Effector memory CD8-positive, alpha-beta T cell (primary cell): ENCODE measurements at regions not wholly inside any gene's neighbourhood (a gene's known extent, or its start where the extent isn't known, plus 50 kb on each side); places are given as distances from the start of the nearest gene placed in this dataset.

ENCODE experiments used
- ATAC-seq: fragments of 150-1000 bp; cut with Tn5 transposase; replicated peaks from 2 replicates; pipeline ENCODE4 v1.10.0; 2021; ENCODE audit warnings: mild to moderate bottlenecking, moderate library complexity
- DNase-seq, 3 experiments: peaks; one replicate each; pipeline ENCODE4 v3.0.0; 2021
- H3K27ac Mint-ChIP-seq, 2 donors: one replicate each; pipeline ENCODE4 v1.8.0; 2022; ENCODE audit warnings: mild to moderate bottlenecking in 2 of 2, mixed read lengths in 2 of 2, moderate library complexity in 2 of 2
- H3K27me3 Mint-ChIP-seq, 2 donors: one replicate each; pipeline ENCODE4 v1.8.0; 2022; ENCODE audit warnings: mixed read lengths in 2 of 2
- H3K36me3 Mint-ChIP-seq: one replicate; pipeline ENCODE4 v1.8.0; 2022; ENCODE audit warnings: mild to moderate bottlenecking, moderate library complexity, mixed read lengths; ENCODE audit not compliant: insufficient read depth
- H3K4me1 Mint-ChIP-seq, 2 donors: one replicate each; pipeline ENCODE4 v1.8.0; 2022; ENCODE audit warnings: low read depth in 2 of 2, mixed read lengths in 2 of 2
- H3K4me3 Mint-ChIP-seq, 2 donors: one replicate each; pipeline ENCODE4 v1.8.0; 2022; ENCODE audit warnings: mild to moderate bottlenecking in 2 of 2, mixed read lengths in 2 of 2, moderate library complexity in 2 of 2
- H3K9me3 Mint-ChIP-seq, 2 donors: one replicate each; pipeline ENCODE4 v1.8.0; 2022; ENCODE audit warnings: mixed read lengths in 2 of 2

DNA sequence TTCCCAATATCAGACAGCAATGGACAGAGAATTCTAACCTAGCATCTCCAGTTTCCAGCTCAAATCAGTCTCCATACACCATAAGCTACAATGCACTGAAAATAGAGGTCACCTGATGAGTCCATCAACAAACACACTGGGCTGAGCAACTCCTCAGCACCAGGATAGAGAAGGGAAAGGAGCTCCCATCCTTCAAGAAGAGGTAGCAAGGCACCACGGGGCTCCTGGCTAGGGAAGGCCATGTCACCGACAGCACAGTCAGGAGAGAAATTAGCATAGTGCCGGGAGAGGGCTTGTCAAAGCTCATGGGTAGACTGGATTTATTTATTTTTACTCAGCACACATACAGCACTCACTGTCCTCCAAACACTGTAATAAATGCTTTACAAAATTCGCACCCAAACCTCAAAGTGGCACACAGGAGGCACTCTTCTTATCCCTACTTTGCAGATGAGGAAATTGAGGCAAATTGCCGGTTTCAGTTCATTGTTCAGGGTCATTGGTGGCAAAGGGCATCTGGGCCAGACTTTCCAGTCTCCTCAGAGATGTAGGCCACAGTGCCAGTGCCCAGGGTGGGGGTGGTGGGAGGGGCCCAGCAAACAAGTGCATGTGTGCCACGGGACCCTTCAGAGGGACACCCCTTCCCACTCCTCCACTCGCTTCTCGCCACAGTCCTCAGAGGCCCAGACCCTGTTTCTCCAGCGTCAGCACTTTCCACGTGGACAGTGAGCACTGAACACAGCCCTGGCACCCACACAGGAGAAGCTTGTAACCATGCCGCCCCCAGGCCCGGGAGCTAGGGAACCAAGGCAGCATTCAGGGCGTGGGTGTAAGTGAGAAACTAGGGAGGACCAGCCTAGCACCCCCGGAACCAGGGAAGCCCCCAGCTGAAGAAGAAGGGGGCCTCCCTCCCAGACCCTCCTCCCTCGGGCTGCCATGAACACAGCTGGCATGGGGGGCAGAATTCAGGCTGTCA lies 1417.4 kb downstream of the TBC1D22A start:
- DNase-seq, result no peak
- H3K4me3 Mint-ChIP-seq, result no peak overlapping the region
- no peaks in the 10 kb centered on the region for H3K36me3 Mint-ChIP-seq
- H3K9me3 Mint-ChIP-seq, result no peaks in the 10 kb centered on the region
- ATAC-seq, result no peak
- H3K27me3 Mint-ChIP-seq, result peaks cover 0 to 34% of the 10 kb centered on the region in 2 donors
- H3K4me1 Mint-ChIP-seq, result peaks cover 5 to 8% of the 10 kb centered on the region in 2 donors
- H3K27ac Mint-ChIP-seq, result no peak overlapping the region

DNA sequence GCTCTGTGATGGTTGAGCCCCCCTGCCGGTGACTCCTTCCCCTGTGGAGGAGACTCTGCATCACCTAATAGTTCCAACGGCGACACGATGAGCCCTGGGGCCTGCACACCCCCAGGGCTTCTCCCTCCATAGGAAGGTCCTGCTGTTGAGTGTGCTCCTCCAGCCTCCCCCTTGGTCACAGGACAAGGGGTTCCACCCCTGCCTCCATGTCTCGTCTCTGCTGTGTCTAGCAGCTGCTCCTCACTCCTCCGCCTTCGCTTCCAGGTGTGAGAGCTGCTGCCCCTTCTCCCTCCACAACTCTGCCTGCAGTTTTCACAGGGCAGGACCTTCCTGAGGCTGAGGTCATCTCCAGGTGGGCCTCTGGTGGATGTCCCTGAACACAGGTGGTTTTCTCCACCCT lies 1416.1 kb downstream of the TBC1D22A start:
- no peak overlapping the region for H3K27ac Mint-ChIP-seq
- no peaks in the 10 kb centered on the region for H3K4me1 Mint-ChIP-seq
- H3K36me3 Mint-ChIP-seq, result no peaks in the 10 kb centered on the region
- no peak for ATAC-seq
- H3K4me3 Mint-ChIP-seq, result no peak overlapping the region
- H3K9me3 Mint-ChIP-seq, result no peaks in the 10 kb centered on the region
- peaks cover 0 to 34% of the 10 kb centered on the region in 2 donors for H3K27me3 Mint-ChIP-seq
- DNase-seq, result no peak

DNA sequence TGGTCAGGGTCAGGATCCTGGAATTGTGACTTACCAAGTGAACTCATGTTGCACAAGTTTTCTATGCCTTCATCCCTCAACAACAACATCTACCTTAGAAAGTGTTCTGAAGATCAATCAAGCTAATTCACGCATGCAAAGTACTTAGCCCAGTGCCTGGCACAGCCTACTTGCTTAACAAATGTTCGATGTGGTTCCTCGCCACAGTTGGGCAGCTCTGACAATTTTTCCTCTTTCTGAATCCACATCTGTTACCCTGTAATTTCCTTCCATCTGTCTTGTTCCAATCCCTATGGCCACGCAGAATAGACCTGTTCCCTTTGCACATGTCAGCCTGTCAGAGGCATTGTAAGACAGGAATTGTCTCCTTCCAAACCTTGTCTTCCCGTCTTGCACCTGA lies 1415.2 kb downstream of the TBC1D22A start:
- ATAC-seq (no peak), DNase-seq (no peak)
- Mint-ChIP-seq H3K4me3 (no peak overlapping the region), H3K4me1 (no peaks in the 10 kb centered on the region), H3K9me3 (no peaks in the 10 kb centered on the region), H3K27ac (no peak overlapping the region), H3K36me3 (no peaks in the 10 kb centered on the region), H3K27me3 (peaks cover 0 to 33% of the 10 kb centered on the region in 2 donors)

DNA sequence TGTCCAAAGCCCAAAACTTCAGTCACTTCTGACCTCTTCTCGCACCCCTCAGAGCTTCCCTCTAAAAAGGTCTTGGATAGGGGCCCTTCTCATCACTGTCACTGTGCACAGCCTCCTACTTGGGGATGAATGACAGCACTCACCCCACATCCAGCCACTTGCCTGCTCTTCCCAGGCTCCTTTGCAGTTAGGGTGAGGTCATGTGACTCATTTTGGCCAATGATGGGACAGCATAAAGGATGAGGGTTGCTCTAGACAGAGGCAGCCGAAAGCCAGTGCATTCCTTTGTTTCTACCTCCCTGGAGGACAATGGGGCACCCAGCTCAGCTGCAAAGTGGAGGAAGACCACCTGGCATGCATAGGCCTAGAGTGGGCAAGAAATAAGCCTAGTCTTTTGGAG lies 1413.3 kb downstream of the TBC1D22A start:
- no peaks in the 10 kb centered on the region for H3K9me3 Mint-ChIP-seq
- H3K27me3 Mint-ChIP-seq, result peaks cover 3 to 38% of the 10 kb centered on the region in 2 donors
- H3K36me3 Mint-ChIP-seq, result no peaks in the 10 kb centered on the region
- no peak overlapping the region for H3K4me3 Mint-ChIP-seq
- no peaks in the 10 kb centered on the region for H3K4me1 Mint-ChIP-seq
- ATAC-seq (no peak), DNase-seq (no peak)
- no peak overlapping the region for H3K27ac Mint-ChIP-seq

- ATAC-seq, result no peak
- no peaks in the 10 kb centered on the region for H3K9me3 Mint-ChIP-seq
- peaks cover 11 to 53% of the 10 kb centered on the region in 2 donors for H3K27me3 Mint-ChIP-seq
- H3K4me1 Mint-ChIP-seq, result no peaks in the 10 kb centered on the region
- no peak for DNase-seq
- no peaks in the 10 kb centered on the region for H3K36me3 Mint-ChIP-seq
- no peak overlapping the region for H3K27ac Mint-ChIP-seq
- no peak overlapping the region for H3K4me3 Mint-ChIP-seq
Measured at GRCh38 chr22:48173773-48174160, 1411.3 kb downstream of the TBC1D22A start.

DNA sequence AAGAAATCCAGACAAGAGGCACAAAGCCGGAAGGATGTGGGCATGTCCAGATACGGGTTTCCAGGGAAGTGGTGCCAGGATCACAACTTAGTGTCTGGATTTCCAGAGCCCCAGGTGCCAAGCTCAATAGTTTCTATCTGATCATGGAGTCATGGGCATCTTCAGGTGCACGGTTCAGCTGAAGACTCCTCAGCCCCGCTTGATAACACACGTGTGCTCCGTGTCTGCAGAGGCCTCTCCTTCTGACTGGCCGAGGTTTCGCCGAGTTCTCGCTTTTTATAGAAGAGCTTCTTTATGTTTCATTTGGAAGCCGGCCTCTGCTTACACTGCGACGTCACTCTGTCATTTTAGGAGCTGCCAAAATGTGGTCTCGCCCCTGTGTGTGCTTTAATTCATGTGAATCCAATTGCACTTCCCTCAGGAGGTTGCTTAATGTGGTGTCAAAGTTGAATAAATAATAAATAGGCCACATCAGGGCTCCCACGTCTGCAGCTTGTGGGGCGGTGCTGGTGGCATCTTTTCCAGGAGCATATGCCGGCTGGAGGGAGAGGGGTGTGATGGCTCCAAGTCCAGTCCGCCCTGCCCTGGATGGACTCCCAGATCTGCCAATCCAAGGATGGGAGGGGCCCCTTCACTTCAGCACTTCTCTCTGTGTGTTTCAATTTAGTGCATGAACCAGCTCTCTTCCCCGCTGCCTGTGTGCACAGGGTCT lies 1410.8 kb downstream of the TBC1D22A start:
- Mint-ChIP-seq H3K27ac (no peak overlapping the region), H3K4me1 (no peaks in the 10 kb centered on the region), H3K4me3 (no peak overlapping the region), H3K36me3 (no peaks in the 10 kb centered on the region), H3K27me3 (peaks cover 11 to 55% of the 10 kb centered on the region in 2 donors), H3K9me3 (no peaks in the 10 kb centered on the region)
- DNase-seq (no peak), ATAC-seq (no peak)

DNA sequence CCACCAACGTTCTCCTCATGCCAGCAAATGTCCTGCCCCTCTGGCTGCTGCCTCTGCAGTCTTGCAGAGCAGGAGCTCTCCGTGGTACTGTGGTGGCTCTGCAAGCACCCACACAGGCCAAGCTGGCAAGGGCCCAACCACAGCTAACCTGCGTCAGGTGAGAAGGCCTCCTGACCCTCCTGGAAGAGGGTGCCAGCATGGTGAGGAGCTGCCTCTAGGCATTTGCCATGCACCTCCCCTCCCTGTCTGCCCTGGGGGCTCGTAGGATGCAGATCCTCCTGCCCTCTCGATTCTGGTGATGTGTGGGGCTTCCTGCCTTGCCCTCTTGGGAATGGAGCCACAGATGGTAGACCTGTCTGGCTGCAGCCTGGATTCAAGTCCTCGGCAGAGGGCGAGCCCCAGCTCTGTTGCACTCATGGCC lies 1408.8 kb downstream of the TBC1D22A start:
- Mint-ChIP-seq H3K4me1 (no peaks in the 10 kb centered on the region), H3K27ac (no peak overlapping the region)
- no peak for ATAC-seq

DNA sequence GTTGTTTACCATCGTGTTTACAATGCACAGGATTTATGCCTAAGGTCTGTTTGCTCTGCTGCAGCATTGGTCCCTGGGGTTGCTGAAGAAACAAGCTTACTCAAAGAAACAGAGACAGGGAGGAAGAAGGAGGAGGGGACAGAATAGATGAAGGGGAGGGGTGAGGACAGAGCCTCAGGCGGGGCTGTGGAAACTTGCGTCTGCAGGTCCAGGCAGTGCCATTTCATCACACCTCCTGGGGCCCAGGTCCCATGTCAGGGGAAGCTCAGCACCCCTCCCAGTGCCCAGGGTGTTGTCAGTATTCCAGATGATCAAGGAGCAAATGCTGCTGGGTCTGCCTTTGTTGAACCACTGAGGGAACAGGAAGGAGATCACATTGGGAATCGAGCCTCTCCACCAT lies 1406.8 kb downstream of the TBC1D22A start:
- H3K4me3 Mint-ChIP-seq, result no peak overlapping the region
- H3K4me1 Mint-ChIP-seq, result no peaks in the 10 kb centered on the region
- H3K9me3 Mint-ChIP-seq, result no peaks in the 10 kb centered on the region
- DNase-seq (no peak), ATAC-seq (no peak)
- H3K27ac Mint-ChIP-seq, result no peak overlapping the region
- no peaks in the 10 kb centered on the region for H3K36me3 Mint-ChIP-seq
- peaks cover 11 to 58% of the 10 kb centered on the region in 2 donors for H3K27me3 Mint-ChIP-seq

More for the DNA sequence above, 1408.8 kb downstream of the TBC1D22A start:
- Mint-ChIP-seq H3K9me3 (no peaks in the 10 kb centered on the region), H3K27me3 (peaks cover 11 to 50% of the 10 kb centered on the region in 2 donors), H3K4me3 (no peak overlapping the region), H3K36me3 (no peaks in the 10 kb centered on the region)
- no peak for DNase-seq

DNA sequence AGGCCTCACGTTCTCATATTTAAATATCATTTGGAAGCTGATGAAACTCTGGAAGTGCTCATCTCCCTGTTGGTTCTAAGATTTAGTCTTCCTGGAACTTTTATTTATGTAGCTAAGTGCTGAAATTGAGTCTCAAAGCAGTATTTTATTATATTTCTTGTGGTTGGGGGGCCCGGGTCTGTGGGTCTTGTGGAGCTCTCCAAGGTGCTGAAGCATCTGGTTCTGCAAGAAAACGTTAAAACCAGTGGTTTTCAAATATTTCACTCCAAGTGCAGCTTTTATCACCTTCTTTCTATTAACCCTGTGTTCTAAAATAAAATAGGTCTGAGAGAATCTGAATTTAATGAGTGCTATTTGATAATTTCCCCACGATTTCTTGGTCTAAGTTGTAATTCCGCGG lies 1404.8 kb downstream of the TBC1D22A start:
- peaks cover 11 to 58% of the 10 kb centered on the region in 2 donors for H3K27me3 Mint-ChIP-seq
- DNase-seq (no peak), ATAC-seq (no peak)
- no peaks in the 10 kb centered on the region for H3K9me3 Mint-ChIP-seq
- H3K4me1 Mint-ChIP-seq, result no peaks in the 10 kb centered on the region
- no peak overlapping the region for H3K27ac Mint-ChIP-seq
- H3K4me3 Mint-ChIP-seq, result no peak overlapping the region
- H3K36me3 Mint-ChIP-seq, result no peaks in the 10 kb centered on the region

DNA sequence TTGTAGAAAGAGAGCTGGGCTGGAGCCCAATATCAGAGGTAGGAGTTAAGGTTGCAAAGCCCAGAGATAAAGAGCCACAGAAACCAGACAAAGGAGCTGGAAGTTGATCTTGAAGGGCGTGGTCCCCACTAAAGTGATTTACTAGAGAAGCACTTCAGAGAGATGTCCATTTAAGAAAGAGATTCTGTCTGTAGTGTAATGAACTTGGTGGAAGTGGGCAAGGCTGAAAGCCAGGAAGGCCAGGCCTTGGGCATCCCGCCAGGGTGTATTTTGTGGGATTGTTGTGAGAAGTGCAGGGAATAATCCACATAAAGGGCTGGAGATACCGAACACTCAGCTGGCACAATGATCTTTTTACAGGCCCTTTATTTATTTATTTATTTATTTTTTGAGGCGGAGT lies 1398.8 kb downstream of the TBC1D22A start:
- H3K36me3 Mint-ChIP-seq, result no peaks in the 10 kb centered on the region
- H3K27ac Mint-ChIP-seq, result no peak overlapping the region
- no peaks in the 10 kb centered on the region for H3K9me3 Mint-ChIP-seq
- H3K4me1 Mint-ChIP-seq, result peaks cover 0 to 3% of the 10 kb centered on the region in 2 donors
- peaks cover 0 to 16% of the 10 kb centered on the region in 2 donors for H3K27me3 Mint-ChIP-seq
- H3K4me3 Mint-ChIP-seq, result no peak overlapping the region
- DNase-seq (no peak), ATAC-seq (no peak)

DNA sequence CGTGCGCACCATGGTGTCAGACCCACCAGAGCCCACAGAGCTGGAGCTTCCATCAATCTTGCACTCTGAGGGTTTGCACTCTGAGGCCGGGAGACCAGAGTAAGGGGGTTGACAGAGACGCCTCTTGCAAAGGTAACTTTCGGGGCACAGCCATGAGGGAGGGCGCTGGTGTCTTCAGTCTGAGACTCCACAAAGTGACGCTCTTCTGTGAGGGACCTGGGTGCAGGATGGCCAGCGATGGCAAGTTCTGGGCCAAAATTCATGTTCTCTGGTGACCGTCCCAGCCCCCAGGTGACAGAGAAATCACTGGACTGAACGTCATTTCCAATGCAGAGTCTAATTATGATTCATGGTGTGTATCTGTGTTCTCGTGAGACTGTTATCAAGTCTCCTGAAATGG lies 1395.2 kb downstream of the TBC1D22A start:
- Mint-ChIP-seq H3K9me3 (no peaks in the 10 kb centered on the region), H3K36me3 (no peaks in the 10 kb centered on the region), H3K4me1 (peaks cover 2 to 3% of the 10 kb centered on the region in 2 donors), H3K27me3 (peaks cover 0 to 22% of the 10 kb centered on the region in 2 donors), H3K4me3 (no peak overlapping the region), H3K27ac (no peak overlapping the region)
- ATAC-seq, result no peak
- DNase-seq, result no peak

DNA sequence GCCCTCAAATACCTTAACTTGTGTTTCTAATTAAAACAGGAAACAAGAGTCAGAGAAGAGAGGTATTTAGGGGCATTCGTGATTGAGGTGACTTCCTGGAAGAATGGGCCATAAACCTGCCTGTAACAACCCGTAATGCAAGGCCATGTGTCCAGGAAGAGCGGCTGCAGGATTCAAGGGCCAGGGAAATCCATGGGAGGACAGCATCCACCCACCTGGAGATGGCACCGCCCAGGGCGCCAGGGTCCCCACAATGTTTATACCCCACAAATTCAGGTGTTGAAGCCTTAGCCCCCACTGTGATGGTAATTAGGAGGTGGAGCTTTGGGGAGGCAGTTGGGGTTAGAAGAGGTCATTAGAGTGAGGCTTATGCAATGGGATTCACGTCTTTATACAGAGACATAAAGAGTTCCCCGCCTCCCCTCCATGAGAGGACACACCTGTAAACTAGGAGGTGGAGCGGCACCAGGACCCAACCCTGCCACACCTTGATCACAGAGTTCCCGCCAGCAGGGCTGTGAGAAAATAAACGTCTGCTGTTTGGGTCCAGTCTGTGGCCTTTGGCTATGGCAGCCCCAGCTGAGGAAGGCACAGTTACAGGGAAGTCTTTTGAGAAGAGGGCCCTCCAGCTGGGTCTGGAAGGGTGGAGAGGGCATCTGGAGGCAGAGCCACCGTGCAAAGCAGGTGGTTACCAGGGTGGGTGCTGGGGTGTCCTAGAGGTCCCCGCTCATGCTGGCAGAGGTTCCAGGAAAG lies 1394.3 kb downstream of the TBC1D22A start:
- no peak overlapping the region for H3K4me3 Mint-ChIP-seq
- H3K9me3 Mint-ChIP-seq, result no peaks in the 10 kb centered on the region
- peaks cover 2 to 3% of the 10 kb centered on the region in 2 donors for H3K4me1 Mint-ChIP-seq
- no peak for ATAC-seq
- DNase-seq, result no peak
- H3K36me3 Mint-ChIP-seq, result no peaks in the 10 kb centered on the region
- no peak overlapping the region for H3K27ac Mint-ChIP-seq
- peaks cover 0 to 27% of the 10 kb centered on the region in 2 donors for H3K27me3 Mint-ChIP-seq

DNA sequence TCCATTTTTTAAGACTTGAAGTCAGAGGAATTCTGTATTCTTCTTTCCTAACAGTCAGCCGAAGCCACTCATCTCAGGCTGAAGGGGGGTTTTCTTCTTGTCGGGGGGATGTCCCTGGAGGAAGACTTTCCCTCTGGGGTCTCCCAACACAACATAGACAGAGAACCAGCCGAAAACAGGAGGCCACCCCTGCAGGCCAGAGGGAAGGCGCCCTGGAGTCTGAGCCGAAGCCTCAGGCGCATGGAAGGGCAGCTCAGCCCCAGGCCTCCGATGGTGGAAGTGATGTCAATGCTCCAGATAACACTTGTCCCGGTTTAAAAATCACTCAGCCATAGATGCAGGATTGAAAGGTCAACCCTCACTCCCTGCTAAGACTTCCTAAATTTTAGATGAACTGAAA lies 1393.0 kb downstream of the TBC1D22A start:
- H3K36me3 Mint-ChIP-seq, result no peaks in the 10 kb centered on the region
- ATAC-seq, result no peak

More for the DNA sequence above, 1393.0 kb downstream of the TBC1D22A start:
- no peak overlapping the region for H3K27ac Mint-ChIP-seq
- no peak for DNase-seq
- peaks cover 2 to 3% of the 10 kb centered on the region in 2 donors for H3K4me1 Mint-ChIP-seq
- no peaks in the 10 kb centered on the region for H3K9me3 Mint-ChIP-seq
- no peak overlapping the region for H3K4me3 Mint-ChIP-seq
- peaks cover 0 to 32% of the 10 kb centered on the region in 2 donors for H3K27me3 Mint-ChIP-seq
